ENCODE measurements at regions not wholly inside any gene's neighbourhood (a gene's known extent, or its start where the extent isn't known, plus 50 kb on each side); places are given as distances from the start of the nearest gene placed in this dataset.

DNA sequence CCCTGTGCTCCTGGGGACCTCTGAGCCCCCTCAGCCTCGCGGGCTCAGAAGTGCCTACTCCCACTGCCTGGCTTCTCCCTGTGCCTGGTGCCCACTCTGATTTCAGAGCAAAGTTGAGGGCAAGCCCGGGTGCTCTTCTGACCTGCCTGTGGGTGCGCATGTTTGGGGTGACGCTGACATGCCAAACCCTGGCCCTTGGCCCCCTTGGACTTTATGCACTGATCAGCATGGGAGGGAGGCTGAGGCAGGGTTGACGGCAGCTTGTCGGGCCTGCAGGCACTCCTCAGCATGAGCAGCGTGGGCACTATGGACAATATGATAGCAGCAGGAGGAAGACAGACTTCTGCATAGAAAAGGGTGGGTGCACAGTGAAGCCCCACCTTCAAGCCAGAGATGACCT lies 279.3 kb upstream of the KLF12 start:
- DNase-seq (ENCODE audit: low spot score), result no peak
- TF ChIP-seq, protein P1, sequence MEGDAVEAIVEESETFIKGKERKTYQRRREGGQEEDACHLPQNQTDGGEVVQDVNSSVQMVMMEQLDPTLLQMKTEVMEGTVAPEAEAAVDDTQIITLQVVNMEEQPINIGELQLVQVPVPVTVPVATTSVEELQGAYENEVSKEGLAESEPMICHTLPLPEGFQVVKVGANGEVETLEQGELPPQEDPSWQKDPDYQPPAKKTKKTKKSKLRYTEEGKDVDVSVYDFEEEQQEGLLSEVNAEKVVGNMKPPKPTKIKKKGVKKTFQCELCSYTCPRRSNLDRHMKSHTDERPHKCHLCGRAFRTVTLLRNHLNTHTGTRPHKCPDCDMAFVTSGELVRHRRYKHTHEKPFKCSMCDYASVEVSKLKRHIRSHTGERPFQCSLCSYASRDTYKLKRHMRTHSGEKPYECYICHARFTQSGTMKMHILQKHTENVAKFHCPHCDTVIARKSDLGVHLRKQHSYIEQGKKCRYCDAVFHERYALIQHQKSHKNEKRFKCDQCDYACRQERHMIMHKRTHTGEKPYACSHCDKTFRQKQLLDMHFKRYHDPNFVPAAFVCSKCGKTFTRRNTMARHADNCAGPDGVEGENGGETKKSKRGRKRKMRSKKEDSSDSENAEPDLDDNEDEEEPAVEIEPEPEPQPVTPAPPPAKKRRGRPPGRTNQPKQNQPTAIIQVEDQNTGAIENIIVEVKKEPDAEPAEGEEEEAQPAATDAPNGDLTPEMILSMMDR (IDR thresholded peaks at IDR 0.05; ENCODE audit: extremely low read depth, missing control alignments), result no peak

DNA sequence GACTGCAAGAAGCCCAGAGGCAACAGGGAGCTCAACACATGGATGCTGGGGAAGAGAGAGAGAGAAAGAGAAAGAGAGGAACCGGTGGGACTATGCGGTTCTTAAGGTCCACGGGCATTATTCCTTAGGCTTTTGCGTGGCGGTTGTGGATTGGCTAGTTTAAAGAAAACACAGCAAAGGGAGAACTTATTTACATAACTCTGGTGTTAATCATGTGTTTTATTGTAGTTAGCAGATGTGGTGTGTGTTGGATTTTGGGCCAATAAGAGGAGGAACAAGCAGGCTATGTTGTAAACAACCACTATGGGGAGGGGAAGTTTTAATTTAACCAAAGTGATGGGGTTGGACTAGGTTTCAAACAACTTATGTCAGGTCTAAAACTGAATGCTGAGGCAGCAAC lies 275.3 kb upstream of the KLF12 start:
- TF ChIP-seq, protein P1 (IDR thresholded peaks at IDR 0.05; ENCODE audit: extremely low read depth, missing control alignments), result no peak

DNA sequence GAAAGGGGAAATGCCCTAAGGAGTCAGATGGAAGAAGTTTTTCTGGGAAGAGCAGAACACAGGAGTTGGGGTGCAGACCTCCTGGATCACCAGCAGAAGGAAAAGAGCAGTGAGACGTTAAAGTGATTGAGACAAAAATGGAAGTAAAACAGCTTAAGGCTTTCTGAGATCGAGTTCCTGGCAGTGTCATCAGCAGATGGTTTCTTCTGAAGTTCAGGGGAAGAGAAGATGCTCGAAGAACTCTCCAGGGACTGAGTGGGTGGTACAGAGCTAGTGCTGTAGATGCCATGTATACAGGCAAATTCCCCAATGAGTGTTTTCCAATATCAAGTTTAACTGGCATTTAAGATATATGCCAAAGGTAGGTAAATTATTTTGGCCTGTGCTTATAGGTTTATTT lies 272.2 kb upstream of the KLF12 start:
- TF ChIP-seq, protein P1 (IDR thresholded peaks at IDR 0.05; ENCODE audit: extremely low read depth, missing control alignments), result no peak

More for the DNA sequence above, 275.3 kb upstream of the KLF12 start:
- no peak for DNase-seq (ENCODE audit: low spot score)

DNA sequence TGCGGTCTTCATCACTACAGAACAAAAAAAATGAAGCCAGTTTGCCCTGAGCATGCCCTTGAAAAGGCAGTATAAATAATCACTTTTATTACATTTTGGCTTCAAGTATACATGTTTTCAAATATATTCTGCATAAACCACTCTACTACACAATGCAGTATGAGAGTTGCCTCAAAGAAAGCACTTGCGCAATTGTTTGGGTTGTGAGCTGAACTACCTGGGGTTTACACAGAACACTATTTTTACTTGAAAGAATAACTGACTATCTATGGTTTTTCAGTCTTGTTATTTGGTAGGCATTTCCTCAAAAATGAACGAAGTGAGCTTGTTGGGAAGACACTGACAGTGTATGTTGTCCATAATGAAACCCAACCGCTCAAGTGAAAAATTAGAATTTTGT lies 264.4 kb upstream of the KLF12 start:
- no peak for DNase-seq (ENCODE audit: low spot score)
- TF ChIP-seq, protein P1 (IDR thresholded peaks at IDR 0.05; ENCODE audit: extremely low read depth, missing control alignments), result no peak

More for the DNA sequence above, 272.2 kb upstream of the KLF12 start:
- no peak for DNase-seq (ENCODE audit: low spot score)

DNA sequence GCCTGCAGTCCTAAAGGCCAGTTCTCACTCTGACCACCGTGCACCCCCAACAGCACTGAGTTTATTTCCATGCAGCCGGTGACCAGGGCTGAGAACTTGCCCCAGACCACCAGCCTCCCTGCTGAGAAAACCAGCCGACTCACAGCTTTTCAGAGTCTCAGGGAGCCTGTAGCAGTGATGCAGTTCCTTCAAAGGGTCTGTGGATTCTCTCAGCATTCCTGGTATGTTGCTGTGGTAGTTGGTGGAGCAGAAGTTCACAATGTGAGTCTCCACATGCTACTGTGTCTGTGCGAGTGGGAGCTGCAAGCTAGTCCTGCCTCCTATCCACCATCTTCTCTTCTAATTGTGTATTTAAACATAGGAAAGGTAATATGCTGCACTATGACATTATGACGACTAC lies 254.9 kb upstream of the KLF12 start:
- no peak for DNase-seq (ENCODE audit: low spot score)

DNA sequence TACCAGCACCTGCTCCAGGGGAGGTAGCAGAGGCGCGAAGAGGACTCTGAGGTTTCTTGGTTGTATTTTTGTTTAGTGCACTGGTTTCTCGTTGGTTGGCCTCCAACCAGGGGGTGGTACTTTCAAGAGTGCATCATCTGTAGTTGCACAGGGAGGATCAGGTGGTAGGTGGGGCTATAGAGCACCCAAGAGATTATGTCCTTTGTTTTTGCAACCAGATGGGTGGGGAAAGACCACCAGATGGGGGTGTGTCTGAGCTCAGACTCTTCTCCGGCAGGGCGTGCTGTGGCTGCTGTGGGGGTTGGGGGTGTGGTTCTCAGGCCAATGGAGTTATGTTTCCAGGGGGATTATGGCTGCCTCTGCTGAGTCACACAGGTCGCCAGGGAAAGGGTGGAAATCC lies 254.4 kb upstream of the KLF12 start:
- DNase-seq (ENCODE audit: low spot score), result no peak
- TF ChIP-seq, protein P1 (IDR thresholded peaks at IDR 0.05; ENCODE audit: extremely low read depth, missing control alignments), result no peak

More for the DNA sequence above, 254.9 kb upstream of the KLF12 start:
- TF ChIP-seq, protein P1 (IDR thresholded peaks at IDR 0.05; ENCODE audit: extremely low read depth, missing control alignments), result no peak

DNA sequence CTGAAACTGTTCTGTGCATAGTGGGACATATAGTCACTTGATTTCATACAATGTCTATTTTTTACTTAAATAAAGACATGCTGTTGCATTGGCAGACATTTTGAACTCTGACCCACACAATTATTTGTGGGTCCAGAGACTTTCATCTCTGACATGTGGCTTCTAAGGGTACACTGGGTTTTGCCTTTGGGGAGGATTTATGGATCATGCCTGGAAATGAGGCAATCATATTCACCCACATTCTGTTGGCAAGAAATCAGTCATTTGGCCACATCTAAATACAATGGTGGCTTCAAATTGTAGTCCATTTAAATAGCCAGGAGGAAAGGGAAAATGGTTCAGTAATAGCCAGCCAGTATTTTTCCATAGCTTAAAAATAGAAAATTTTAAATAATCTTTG lies 238.3 kb upstream of the KLF12 start:
- TF ChIP-seq, protein P1 (IDR thresholded peaks at IDR 0.05; ENCODE audit: extremely low read depth, missing control alignments), result no peak
- DNase-seq (ENCODE audit: low spot score), result no peak
